GM19035 (cell line): ENCODE measurements at regions not wholly inside any gene's neighbourhood (a gene's known extent, or its start where the extent isn't known, plus 50 kb on each side); places are given as distances from the start of the nearest gene placed in this dataset.

Experiments
- ATAC-seq: cut with Tn5 transposase; IDR thresholded peaks from one replicate; pipeline ENCODE4 v1.9.1; 2021; ENCODE audit not compliant: unreplicated experiment

GRCh38 chr10:90652519-90652918, 205.3 kb downstream of the HTR7 start:
- no peak for ATAC-seq

GRCh38 chr10:90658791-90659190, 199.0 kb downstream of the HTR7 start:
- ATAC-seq: no peak

GRCh38 chr10:90665905-90666662, 191.8 kb downstream of the HTR7 start:
- ATAC-seq: no peak

GRCh38 chr10:90674461-90674860, 183.4 kb downstream of the HTR7 start:
- no peak for ATAC-seq

- no peak for ATAC-seq
These were observed 182.9 kb downstream of the HTR7 start for GRCh38 chr10:90674928-90675327.

GRCh38 chr10:90675621-90676020, 182.2 kb downstream of the HTR7 start:
- ATAC-seq: no peak
